BLaER1 treated with 17β-estradiol and CSF1 and Interleukin-3, amounts not matched to agents 10 nM and 100 nM (cell line): ENCODE measurements at regions not wholly inside any gene's neighbourhood (a gene's known extent, or its start where the extent isn't known, plus 50 kb on each side); places are given as distances from the start of the nearest gene placed in this dataset.
A peak's percentile ranks its signal among the peaks of the same experiment; 100 is the strongest.

Experiments
- H3K27ac ChIP-seq, 11 experiments: shearing (Covaris generic); formaldehyde crosslinking; 2 replicates each; pipeline ENCODE4 v1.8.1; 2022
- H3K27me3 ChIP-seq, 11 experiments: shearing (Covaris generic); formaldehyde crosslinking; 2 replicates each; pipeline ENCODE4 v1.8.1; 2022
- H3K36me3 ChIP-seq, 11 experiments: shearing (Covaris generic); formaldehyde crosslinking; 2 replicates each; pipeline ENCODE4 v1.8.1; 2022
- H3K4me1 ChIP-seq, 10 experiments: shearing (Covaris generic); formaldehyde crosslinking; 2 replicates each; pipeline ENCODE4 v1.8.1; 2022
- H3K4me2 ChIP-seq, 11 experiments: shearing (Covaris generic); formaldehyde crosslinking; 2 replicates each; pipeline ENCODE4 v1.8.1; 2022
- H3K4me3 ChIP-seq, 10 experiments: shearing (Covaris generic); formaldehyde crosslinking; 2 replicates each; pipeline ENCODE4 v1.8.1; 2022
- H3K9ac ChIP-seq, 11 experiments: shearing (Covaris generic); formaldehyde crosslinking; 2 replicates each; pipeline ENCODE4 v1.8.1; 2022
- H3K9me3 ChIP-seq, 11 experiments: shearing (Covaris generic); formaldehyde crosslinking; replicated peaks in 1 of 11; 2 replicates each; pipeline ENCODE4 v1.8.1; 2022
- H4K20me1 ChIP-seq, 11 experiments: shearing (Covaris generic); formaldehyde crosslinking; 2 replicates each; pipeline ENCODE4 v1.8.1; 2022
- Cebpa-rat ChIP-seq, 11 experiments: shearing (Covaris generic); IDR thresholded peaks; 2 replicates each; pipeline ENCODE4 v1.8.1; 2022

DNA sequence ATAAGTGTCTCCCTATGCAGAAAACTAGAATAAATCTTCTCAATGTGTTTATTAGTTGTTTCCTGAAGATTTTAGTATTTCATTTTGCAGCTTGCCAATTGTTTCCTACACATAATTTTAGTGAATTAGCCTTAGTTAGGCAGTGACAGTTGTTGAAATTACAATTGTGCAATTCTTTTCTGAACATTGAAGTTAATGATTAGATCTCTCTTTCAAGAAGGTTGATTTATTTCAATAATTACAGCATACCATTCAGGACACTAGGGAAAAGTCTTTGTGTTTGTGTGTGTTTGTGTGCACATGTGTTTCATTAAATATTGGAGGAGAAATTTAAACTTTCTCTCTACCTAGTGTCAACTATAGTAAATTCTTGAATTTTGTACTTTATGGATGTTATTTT lies 199.6 kb upstream of the MPDZ start:
- Histone ChIP-seq H3K27me3 (no peaks in the 10 kb centered on the region), H3K4me2 (no peak overlapping the region), H3K9ac (no peak overlapping the region), H4K20me1 (no peaks in the 10 kb centered on the region), H3K27ac (no peak overlapping the region), H3K4me3 (no peak overlapping the region), H3K9me3 (peaks cover 22 to 35% (median 31%) of the 10 kb centered on the region in 11 experiments), H3K36me3 (no peaks in the 10 kb centered on the region), H3K4me1 (peaks cover 0 to 22% (median 0%) of the 10 kb centered on the region in 10 experiments; a peak in 6 of 20 replicates)
- no peak for TF ChIP-seq Cebpa-rat (IDR thresholded peaks at IDR 0.05)

DNA sequence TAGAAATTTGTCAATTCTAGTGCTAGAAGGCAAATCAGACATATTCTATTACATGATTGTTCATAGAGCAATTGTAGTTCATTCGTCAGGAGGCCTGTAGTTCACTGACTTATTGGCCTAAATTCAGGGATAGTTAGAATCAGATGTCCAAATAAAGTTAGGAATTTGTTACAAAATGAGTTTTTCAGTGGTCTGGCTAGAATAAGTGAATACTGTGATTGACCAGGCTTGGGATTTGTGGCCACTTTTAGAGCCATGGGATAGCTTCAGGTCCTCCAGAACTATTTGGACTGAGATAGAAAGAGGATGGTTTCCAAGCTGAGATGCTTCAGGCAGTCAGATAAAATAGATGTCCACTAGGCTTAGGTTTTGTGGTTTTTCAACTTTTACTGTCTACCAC lies 199.1 kb upstream of the MPDZ start:
- no peak overlapping the region for H3K4me3 ChIP-seq
- H3K36me3 ChIP-seq: no peaks in the 10 kb centered on the region
- no peak overlapping the region for H3K27ac ChIP-seq
- no peak overlapping the region for H3K9ac ChIP-seq
- H3K9me3 ChIP-seq: peaks cover 22 to 35% (median 31%) of the 10 kb centered on the region in 11 experiments
- H3K27me3 ChIP-seq: no peaks in the 10 kb centered on the region
- no peak overlapping the region for H3K4me2 ChIP-seq
- H4K20me1 ChIP-seq: no peaks in the 10 kb centered on the region
- H3K4me1 ChIP-seq: peaks cover 0 to 22% (median 0%) of the 10 kb centered on the region in 10 experiments; a peak in 6 of 20 replicates
- no peak for TF ChIP-seq Cebpa-rat (IDR thresholded peaks at IDR 0.05)

DNA sequence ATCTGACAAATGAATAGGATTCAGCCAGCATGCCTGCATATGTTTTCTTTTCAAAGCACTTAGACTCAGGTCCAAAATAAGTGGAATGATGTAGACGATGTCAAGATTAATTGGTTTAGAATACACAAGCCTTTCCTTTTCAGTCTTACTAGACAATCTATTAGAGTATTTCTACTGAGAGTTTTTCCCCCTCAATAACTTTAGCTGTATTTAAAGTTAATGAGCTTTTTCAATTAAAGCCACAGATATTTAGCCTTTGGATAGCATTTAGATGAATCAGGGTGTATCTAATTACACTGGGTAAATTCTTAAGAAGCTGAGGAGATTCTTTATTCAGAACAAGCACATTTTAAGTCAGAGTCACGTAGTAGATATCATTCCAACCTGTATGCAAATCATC lies 198.7 kb upstream of the MPDZ start:
- Histone ChIP-seq H3K4me2 (no peak overlapping the region), H4K20me1 (no peaks in the 10 kb centered on the region), H3K27me3 (no peaks in the 10 kb centered on the region), H3K27ac (no peak overlapping the region), H3K9me3 (peaks cover 22 to 35% (median 31%) of the 10 kb centered on the region in 11 experiments), H3K4me3 (no peak overlapping the region), H3K9ac (no peak overlapping the region), H3K4me1 (peaks cover 0 to 22% (median 0%) of the 10 kb centered on the region in 10 experiments; a peak in 6 of 20 replicates), H3K36me3 (no peaks in the 10 kb centered on the region)
- TF ChIP-seq Cebpa-rat (IDR thresholded peaks at IDR 0.05): no peak

DNA sequence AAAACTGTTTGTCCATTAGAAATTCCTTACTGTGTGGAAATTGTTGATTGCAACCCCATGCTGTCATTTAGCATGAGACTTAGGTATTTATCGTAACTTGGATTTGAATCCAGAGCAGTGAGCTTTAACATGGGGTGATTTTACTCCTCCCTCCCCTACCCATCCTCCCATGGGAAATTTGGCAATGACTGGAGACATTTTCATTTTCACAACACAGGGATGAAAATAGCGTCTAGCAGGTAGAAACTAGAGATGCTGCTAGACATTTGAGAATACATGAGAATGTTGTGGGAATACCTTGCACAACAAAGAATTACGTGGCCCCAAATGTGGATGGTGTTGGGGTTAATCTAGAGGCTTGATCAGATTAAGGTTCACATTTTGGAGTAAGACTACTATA lies 191.3 kb upstream of the MPDZ start:
- Histone ChIP-seq H3K9ac (no peak overlapping the region), H4K20me1 (no peaks in the 10 kb centered on the region), H3K9me3 (peaks cover 9 to 16% (median 14%) of the 10 kb centered on the region in 11 experiments), H3K36me3 (no peaks in the 10 kb centered on the region), H3K4me1 (no peaks in the 10 kb centered on the region), H3K27ac (no peak overlapping the region), H3K4me2 (no peak overlapping the region), H3K4me3 (no peak overlapping the region), H3K27me3 (no peaks in the 10 kb centered on the region)
- no peak for TF ChIP-seq Cebpa-rat (IDR thresholded peaks at IDR 0.05)

DNA sequence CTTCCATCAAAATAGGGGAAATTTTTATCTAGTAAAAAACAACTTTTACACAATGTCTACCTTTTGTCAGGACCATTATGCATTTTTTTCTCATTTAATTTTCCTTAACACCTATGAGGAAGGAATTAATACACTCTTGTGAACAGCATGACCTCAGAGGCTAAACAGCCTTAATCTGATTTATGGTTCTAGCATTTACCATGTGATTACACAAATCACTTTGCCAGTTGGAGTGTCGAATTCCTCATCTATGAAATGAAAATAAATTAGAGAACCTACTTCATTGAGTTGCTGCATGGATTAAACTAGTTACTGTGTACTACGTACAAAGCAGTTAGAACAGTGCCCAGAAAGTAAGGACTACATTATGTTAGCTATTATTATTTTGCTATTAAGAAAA lies 187.7 kb upstream of the MPDZ start:
- Histone ChIP-seq H3K4me1 (no peaks in the 10 kb centered on the region), H4K20me1 (no peaks in the 10 kb centered on the region), H3K27me3 (no peaks in the 10 kb centered on the region), H3K4me2 (no peak overlapping the region), H3K9ac (no peak overlapping the region), H3K4me3 (no peak overlapping the region), H3K27ac (no peak overlapping the region), H3K9me3 (no peaks in the 10 kb centered on the region), H3K36me3 (no peaks in the 10 kb centered on the region)
- no peak for TF ChIP-seq Cebpa-rat (IDR thresholded peaks at IDR 0.05)

DNA sequence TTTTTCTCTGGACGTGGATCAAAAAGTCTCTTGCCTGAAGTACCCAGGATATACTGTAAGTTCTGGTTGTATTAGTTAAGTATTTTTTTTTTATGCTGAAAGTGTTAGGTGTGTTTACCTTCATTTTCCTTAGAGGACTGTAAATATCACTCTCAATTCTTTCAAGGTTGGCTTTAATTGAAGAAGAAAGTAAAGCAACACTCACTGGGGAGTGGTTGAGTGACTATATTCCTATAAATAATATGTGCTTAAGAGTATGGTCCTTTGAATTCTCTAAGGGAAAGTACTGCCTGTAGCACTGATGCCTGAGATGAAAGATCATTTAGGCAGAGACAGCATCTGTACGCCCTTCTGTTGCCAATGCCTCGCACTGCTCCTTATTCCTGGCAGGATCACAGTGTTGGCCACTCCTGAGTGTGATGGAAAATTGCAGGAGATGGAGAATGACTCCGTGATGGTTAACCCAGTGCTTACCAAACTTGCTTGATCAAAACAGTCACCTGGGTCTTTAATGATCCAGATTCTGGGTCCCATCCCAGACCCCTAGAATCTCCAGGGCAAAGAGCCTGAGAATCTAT lies 182.0 kb upstream of the MPDZ start:
- TF ChIP-seq Cebpa-rat (IDR thresholded peaks at IDR 0.05): no peak
- Histone ChIP-seq H3K9me3 (no peaks in the 10 kb centered on the region), H4K20me1 (no peaks in the 10 kb centered on the region), H3K9ac (no peak overlapping the region), H3K4me3 (no peak overlapping the region), H3K36me3 (no peaks in the 10 kb centered on the region), H3K4me1 (no peaks in the 10 kb centered on the region), H3K27me3 (no peaks in the 10 kb centered on the region), H3K27ac (no peak overlapping the region), H3K4me2 (no peak overlapping the region)

DNA sequence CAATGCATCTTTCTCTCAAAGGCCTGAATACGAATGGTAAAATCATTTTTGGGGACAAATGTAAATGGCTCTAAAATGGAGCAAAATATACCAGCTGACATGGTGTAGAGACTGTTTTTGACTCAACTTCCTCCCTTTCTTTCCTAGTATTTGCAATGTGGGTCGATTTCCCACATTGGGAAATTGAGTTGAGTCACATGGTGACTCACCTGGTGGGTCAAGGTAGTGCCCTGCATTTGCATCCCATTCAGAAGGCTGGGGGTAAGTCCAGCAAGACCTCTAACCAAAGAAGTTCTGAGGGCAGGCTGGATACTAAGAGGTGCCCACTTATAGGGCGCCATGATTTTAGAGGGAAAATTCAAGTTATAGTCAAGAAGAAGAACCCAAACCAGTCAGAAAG lies 179.6 kb upstream of the MPDZ start:
- Histone ChIP-seq H3K9ac (no peak overlapping the region), H3K4me1 (no peaks in the 10 kb centered on the region), H3K4me2 (no peak overlapping the region), H3K27ac (no peak overlapping the region), H3K36me3 (no peaks in the 10 kb centered on the region), H3K9me3 (no peaks in the 10 kb centered on the region), H4K20me1 (no peaks in the 10 kb centered on the region), H3K27me3 (no peaks in the 10 kb centered on the region), H3K4me3 (no peak overlapping the region)
- no peak for TF ChIP-seq Cebpa-rat (IDR thresholded peaks at IDR 0.05)

DNA sequence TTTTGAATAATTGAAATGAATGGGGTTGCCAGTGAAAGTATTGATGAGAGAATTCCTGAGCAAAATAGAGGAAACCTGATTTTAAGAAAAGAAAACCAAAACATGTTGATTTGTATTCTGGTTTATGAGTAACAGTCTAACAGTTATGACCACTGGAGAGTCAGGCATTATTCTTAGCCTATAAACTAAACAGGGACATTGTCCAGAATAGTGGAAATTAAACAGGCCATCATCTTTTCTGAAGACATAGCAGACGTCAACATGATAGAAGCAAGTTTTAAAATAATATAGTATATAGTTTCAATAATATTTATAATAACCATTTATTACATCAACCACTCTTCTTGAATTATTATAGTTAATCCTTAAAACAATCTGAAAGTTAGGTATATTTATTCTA lies 178.3 kb upstream of the MPDZ start:
- H3K4me2 ChIP-seq: no peak overlapping the region
- H3K4me3 ChIP-seq: no peak overlapping the region
- no peak overlapping the region for H3K9ac ChIP-seq
- no peak overlapping the region for H3K27ac ChIP-seq
- H3K36me3 ChIP-seq: no peaks in the 10 kb centered on the region
- H3K4me1 ChIP-seq: no peaks in the 10 kb centered on the region
- H3K9me3 ChIP-seq: no peaks in the 10 kb centered on the region
- H4K20me1 ChIP-seq: no peaks in the 10 kb centered on the region
- TF ChIP-seq Cebpa-rat (IDR thresholded peaks at IDR 0.05): no peak
- no peaks in the 10 kb centered on the region for H3K27me3 ChIP-seq

DNA sequence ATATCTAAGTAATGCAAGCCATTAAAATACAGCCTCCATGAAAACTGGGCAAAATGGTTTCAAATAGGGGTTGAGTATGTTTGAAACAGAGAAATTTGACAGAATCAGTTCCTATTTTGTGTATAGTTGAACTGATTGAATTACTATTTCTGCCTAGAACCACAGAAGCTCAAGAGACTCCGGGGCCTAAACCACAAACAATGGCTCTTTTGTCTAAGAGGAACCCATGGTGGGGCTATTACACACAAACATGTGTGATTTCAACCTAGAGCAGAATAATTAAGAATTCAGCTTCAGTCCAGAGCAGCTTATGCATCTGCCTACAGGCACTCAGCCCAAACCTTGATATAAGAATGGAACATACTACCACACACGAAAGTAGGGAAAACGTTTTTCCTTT lies 171.2 kb upstream of the MPDZ start:
- no peaks in the 10 kb centered on the region for H3K9me3 ChIP-seq

DNA sequence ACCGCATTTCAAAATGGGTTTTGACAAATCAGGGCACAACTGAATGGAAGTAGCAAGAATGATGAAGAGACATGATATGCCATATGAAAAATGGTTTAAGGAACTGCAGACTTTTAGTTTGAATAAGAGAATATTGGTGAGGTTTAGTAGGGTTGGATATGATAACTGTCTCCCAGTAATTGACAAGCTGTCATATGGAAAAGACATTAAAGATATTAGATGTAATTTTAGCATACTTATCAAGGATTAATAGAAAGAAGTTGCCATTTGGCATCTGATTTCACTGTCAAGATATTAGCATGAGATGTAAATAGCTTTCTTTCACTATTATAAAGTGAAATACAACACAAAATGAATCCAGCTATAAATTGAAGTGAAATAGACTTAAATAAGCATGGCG lies 169.0 kb upstream of the MPDZ start:
- Histone ChIP-seq H3K4me2 (peak overlapping the region in 1 of 11 experiments; percentile 41; a peak in 1 of 22 replicates), H4K20me1 (no peaks in the 10 kb centered on the region), H3K9me3 (no peaks in the 10 kb centered on the region), H3K27ac (no peak overlapping the region), H3K36me3 (no peaks in the 10 kb centered on the region), H3K27me3 (no peaks in the 10 kb centered on the region), H3K4me1 (peaks cover 10 to 37% (median 13%) of the 10 kb centered on the region in 10 experiments; a peak in 19 of 20 replicates), H3K4me3 (no peak overlapping the region), H3K9ac (no peak overlapping the region)
- no peak for TF ChIP-seq Cebpa-rat (IDR thresholded peaks at IDR 0.05)

More for the DNA sequence above, 171.2 kb upstream of the MPDZ start:
- peak overlapping the region; percentile 15 to 58 (median 32); a peak in 21 of 22 replicates for H3K4me2 ChIP-seq
- H3K27ac ChIP-seq: no peak overlapping the region
- H3K9ac ChIP-seq: no peak overlapping the region
- no peak overlapping the region for H3K4me3 ChIP-seq
- no peaks in the 10 kb centered on the region for H3K36me3 ChIP-seq
- peaks cover 10 to 30% (median 13%) of the 10 kb centered on the region in 10 experiments; a peak in 19 of 20 replicates for H3K4me1 ChIP-seq
- no peak for TF ChIP-seq Cebpa-rat (IDR thresholded peaks at IDR 0.05)
- no peaks in the 10 kb centered on the region for H3K27me3 ChIP-seq
- H4K20me1 ChIP-seq: no peaks in the 10 kb centered on the region
